Vagina (tissue), 2 donors: ENCODE measurements at regions not wholly inside any gene's neighbourhood (a gene's known extent, or its start where the extent isn't known, plus 50 kb on each side); places are given as distances from the start of the nearest gene placed in this dataset.

Experiments used
- CTCF ChIP-seq, 3 experiments: fragments of 450-650 bp in 2 of 3; fragments of 200-600 bp in 1 of 3; sonication (generic) in 1 of 3; IDR thresholded peaks; one replicate each; pipeline ENCODE4 v1.5.1; 2017 to 2019; ENCODE audit warnings: antibody characterized with exemption in 3 of 3, mild to moderate bottlenecking in 2 of 3, moderate library complexity in 2 of 3
- POLR2A ChIP-seq, 2 donors: fragments of 450-650 bp; IDR thresholded peaks; one replicate each; pipeline ENCODE4 v1.6.1; 2017; ENCODE audit warnings: antibody characterized with exemption in 2 of 2, mild to moderate bottlenecking in 2 of 2, moderate library complexity in 2 of 2

GRCh38 chr1:83102630-83103071, 896.3 kb downstream of the TTLL7 start:
- TF ChIP-seq CTCF (IDR thresholded peaks at IDR 0.05) (no peak), POLR2A (IDR thresholded peaks at IDR 0.05) (no peak)
